GM19452 (cell line): ENCODE measurements at regions not wholly inside any gene's neighbourhood (a gene's known extent, or its start where the extent isn't known, plus 50 kb on each side); places are given as distances from the start of the nearest gene placed in this dataset.
A peak's percentile ranks its signal among the peaks of the same experiment; 100 is the strongest.
"Not testable (repeated sequence)": the region's sequence is repeated elsewhere in the genome, so short reads cannot be mapped to it uniquely, and the experiment has no call there.

Experiments
- ATAC-seq: cut with Tn5 transposase; IDR thresholded peaks from one replicate; pipeline ENCODE4 v1.9.1; 2021; ENCODE audit not compliant: unreplicated experiment

GRCh38 chr13:94906605-94907004 is 194.3 kb upstream of the SOX21 start:
- ATAC-seq, result no peak

DNA sequence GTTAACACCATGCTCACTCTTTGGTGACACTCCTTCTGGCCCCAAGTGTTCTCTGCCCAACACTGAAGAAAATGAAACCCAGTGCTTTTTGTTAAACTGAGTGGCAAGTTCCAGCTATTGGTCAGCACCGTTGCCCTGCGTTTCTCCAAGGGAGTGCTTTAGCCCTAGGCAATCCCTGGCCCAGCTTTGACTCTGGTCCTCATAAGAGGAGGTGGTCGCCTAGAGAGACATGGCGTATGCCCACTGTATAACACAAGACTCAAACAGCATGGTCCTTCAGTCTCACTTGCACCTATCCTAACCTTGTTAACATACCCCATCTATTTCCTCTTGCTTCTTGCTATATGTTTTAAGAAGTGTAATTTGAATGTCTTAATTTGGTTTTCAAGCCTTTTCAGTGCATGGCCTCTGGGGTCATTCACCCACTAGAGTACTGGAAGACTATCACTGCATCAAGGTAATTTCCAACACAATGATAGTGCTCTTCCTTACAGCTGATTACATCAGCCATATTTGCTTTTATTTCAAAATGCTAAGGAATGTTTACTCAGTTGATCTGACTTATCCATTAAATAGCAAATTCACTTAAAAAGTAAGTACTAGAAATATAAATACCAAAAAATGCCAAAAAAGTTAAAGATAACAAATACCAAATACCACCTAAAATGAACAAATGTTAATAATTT is 190.5 kb upstream of the SOX21 start:
- no peak for ATAC-seq

- ATAC-seq, result no peak
Measured at GRCh38 chr13:94901070-94901469, 188.7 kb upstream of the SOX21 start.

DNA sequence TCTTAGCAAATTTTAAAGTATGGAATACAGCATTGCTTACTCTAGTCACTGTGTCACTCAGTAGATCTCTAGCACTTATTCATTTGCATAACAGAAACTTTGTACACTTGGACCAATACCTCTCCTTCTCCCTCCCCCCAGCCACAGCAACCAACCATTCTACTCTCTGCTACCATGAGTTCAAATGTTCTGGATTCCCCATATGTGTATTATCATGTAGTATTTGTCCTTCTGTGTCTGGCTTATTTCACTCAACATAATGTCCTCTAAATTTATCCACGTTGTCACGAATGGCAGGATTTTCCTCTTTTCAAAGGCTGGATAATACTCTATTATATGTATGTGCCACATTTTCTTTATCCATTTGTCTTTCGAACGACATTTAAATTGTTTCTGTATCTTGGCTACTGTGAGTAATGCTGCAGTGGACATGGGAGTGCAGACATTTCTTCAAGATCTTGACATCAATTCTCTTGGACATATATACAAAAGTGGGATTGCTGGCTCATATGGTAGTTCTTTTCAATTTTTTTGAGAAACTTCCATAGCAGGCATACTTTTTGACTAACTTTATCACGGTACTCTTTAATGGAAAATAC is 184.5 kb upstream of the SOX21 start:
- ATAC-seq, result no peak

GRCh38 chr13:94896238-94896637 is 183.9 kb upstream of the SOX21 start:
- no peak for ATAC-seq

DNA sequence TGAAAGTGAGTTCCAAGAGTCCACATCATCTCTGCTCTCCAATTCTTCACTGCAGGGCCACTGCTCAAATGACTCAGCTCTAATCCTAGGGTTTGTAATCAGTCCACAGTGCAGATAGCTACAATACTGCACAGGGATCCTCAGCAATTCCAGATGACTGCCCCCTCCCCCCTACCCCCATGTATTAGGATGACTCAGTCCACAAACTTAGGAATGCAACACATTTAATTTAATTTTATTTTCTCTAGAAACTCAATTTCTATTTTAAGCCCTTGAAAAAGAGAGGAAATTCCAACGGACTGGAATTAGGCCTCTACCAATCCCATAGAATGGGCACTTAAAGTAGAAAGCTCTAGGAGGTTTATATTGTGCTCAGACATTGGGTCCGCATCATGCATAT is 173.8 kb upstream of the SOX21 start:
- no peak for ATAC-seq

DNA sequence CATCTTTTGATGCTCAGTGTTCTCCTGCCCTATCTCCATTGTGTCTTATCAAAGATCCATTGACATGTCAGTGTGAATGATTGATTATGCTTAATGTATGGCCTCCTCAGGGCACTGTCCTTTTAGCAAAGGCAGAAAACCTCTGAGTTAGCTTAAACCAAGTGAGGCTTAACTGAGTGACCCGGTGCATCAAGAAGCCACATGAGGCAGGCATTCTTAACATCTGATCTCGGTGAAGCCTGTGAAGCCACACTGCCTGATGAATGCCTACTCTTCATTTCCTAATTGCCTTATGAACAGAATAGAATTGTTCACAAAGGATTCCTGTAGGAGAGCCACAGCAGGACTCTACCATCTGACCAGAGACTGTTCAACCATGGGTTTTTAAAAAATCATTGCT is 168.1 kb upstream of the SOX21 start:
- ATAC-seq, result no peak

GRCh38 chr13:94878602-94879165 is 166.3 kb upstream of the SOX21 start:
- no peak for ATAC-seq

DNA sequence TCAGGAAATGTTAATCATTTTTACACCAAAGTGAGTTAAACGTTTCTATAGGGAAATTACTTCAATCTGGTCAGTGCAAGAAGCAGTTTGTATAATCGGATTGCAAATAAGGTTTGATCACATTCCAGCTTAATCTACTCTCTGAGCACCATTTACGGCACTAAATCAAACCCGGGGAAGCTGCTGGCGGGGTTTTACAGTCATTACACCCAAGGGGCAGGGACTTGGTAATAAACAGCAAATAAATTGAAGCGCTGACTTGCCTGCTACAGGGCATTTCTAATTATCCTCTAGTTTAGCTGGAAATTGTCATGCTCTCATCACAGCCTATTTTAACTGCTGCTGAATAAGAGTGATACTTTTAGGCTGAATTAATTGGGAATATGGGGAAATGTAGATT is 152.1 kb upstream of the SOX21 start:
- no peak for ATAC-seq

DNA sequence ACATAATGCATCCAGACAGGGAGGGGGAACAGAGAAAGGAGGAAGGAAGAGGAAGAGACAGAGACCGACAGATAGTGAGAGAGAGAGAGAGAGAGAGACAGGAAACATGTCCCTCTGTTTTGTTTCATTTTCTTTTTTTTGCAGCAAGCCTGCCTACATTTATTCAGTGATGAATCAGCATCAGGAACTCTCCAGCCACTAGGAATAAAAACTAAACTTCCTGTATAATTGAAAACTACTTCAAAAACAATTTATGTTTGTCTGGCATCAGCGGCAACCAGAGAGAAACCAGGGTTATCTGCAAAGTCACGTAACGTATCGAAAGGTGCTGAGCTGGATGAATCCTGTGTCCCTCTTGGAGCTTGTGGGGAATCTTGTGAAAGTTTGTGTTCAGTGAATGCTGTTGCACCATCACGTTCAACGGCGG is 148.6 kb upstream of the SOX21 start:
- peak; percentile 80 for ATAC-seq

DNA sequence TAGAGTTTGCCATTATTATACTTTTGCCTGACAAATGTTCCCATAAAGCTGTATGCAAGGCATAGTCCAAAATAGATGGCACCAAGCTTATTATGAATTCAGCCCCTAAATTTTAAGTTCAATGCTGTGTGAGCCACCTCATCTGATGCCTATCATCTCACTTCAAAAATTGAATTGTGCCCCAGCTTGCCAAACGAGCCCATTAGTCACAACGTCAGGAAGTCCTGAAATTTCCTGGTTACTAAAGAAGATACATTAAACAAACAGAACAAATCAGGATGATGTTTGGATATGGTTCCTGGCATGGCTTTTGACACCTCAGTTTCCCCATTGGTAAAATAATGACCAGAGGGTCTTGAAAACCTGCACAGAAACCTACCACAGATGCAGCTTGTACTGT is 147.5 kb upstream of the SOX21 start:
- no peak for ATAC-seq

- no peak for ATAC-seq
Measured at GRCh38 chr13:94859278-94859691, 146.9 kb upstream of the SOX21 start.

- ATAC-seq, result no peak
Measured at GRCh38 chr13:94858856-94859255, 146.5 kb upstream of the SOX21 start.

DNA sequence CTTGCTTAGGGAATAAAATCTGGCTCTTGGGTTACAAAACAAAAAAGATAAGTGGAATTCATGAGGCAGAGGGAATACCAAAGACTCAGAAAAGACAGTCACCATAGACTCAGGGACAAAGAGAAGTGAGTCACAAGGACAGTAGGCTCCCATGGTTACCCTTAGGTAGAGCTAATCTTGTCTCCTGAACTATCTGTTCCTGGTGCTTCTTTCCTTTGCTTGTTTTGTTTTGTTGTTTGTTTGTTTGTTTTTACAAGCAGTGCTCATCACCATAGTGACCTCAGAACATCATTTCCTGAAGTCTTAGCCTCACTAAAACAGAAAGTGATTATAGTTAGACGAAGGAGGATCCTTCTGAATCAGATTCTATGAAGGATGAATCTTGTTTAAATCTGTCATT is 142.3 kb upstream of the SOX21 start:
- ATAC-seq, result no peak

GRCh38 chr13:94851576-94851975 is 139.2 kb upstream of the SOX21 start:
- ATAC-seq, result no peak

GRCh38 chr13:94849254-94849653 is 136.9 kb upstream of the SOX21 start:
- no peak for ATAC-seq

GRCh38 chr13:94842901-94843300 is 130.6 kb upstream of the SOX21 start:
- ATAC-seq, result no peak

DNA sequence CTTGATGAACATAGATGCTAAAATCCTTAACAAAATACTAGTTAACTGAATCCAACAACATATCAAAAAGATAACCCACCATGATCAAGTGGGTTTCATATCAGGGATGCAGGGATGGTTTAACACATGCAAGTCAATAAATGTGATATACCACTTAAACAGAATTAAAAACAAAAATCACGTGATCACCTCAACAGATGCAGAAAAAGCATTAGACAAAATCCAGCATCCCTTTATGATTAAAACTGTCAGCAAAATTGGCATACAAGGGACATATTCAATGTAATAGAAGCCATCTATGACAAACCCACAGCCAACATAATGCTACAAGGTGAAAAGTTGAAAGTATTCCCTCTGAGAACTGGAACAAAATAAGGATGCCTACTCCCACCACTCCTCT is 124.7 kb upstream of the SOX21 start:
- not testable (repeated sequence) for ATAC-seq

GRCh38 chr13:94829837-94830365 is 117.6 kb upstream of the SOX21 start:
- no peak for ATAC-seq

DNA sequence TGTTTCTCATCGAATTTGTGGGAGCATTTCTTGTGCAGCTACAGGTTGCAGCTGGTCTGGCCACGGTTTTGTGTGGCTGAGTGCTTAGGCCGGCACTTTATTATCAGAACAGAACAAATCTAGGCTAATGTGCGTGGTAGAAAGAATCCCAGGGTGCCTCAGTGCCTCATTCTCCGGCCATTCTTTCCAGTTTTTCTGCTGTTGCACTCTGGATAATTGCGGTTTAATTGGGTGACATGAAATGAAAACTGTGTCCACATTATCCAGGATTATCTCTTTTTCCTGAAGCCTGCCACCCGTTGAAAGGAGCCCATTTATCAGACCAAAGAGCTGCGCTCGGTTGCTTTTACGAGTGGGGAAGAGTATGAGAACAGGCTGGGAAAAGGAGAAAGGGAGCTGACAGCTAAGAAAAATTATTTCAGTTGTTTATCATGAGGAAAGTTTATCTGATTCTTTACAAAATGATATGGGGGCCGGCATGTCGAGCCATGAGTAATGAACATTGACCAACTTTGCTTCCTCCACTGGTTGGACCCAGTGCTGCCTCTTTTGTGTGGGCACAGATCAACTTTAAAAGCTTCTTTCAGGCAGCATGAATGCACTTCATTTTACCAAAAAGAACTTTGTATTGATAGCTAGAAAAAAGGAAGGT is 117.0 kb upstream of the SOX21 start:
- no peak for ATAC-seq

DNA sequence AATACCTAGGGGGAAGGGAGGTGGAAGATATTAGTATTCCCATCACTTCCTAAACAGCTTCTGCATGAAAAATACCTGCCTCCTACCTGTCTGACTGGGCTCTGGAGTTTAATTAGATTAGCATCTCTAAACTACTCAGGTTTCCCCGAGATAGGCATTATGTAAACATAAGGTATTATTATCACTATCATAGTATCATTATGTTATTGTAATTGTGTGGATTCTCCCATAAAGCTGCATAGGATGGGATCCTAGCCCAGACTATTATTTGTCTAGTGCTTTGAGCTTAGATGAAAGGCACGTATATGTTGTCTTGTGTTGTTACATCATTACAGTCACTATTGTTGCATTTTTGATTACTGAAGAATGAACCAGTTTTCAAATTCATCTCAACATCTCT is 115.2 kb upstream of the SOX21 start:
- no peak for ATAC-seq

GRCh38 chr13:94825507-94825906 is 113.2 kb upstream of the SOX21 start:
- ATAC-seq, result no peak
